ENCODE measurements at regions not wholly inside any gene's neighbourhood (a gene's known extent, or its start where the extent isn't known, plus 50 kb on each side); places are given as distances from the start of the nearest gene placed in this dataset.
"Not testable (repeated sequence)": the region's sequence is repeated elsewhere in the genome, so short reads cannot be mapped to it uniquely, and the experiment has no call there.

- no peak for DNase-seq
Observed at GRCh38 chr21:28099001-28099705, 893.5 kb downstream of the LTN1 start.

DNA sequence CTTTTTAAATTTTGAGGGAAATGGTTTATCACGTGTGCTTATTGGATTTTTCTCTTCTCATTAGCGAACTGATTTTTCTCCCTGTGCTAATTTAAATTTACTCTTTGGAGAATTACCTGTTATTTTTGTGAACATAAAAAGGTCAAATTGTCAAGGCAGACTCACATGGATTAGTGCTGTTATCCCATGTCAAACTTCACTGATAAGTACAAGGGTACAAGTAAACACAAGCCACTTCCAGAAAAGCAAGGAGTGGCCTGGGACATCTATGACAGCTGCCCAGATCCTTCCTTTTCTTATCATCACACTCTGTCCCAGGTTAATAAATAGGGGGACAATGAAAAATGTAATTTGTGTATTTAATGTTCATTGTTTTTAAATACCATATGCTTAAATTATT is 901.2 kb downstream of the LTN1 start:
- DNase-seq: no peak

- DNase-seq: no peak
Observed at GRCh38 chr21:28090546-28090945, 902.1 kb downstream of the LTN1 start.

DNA sequence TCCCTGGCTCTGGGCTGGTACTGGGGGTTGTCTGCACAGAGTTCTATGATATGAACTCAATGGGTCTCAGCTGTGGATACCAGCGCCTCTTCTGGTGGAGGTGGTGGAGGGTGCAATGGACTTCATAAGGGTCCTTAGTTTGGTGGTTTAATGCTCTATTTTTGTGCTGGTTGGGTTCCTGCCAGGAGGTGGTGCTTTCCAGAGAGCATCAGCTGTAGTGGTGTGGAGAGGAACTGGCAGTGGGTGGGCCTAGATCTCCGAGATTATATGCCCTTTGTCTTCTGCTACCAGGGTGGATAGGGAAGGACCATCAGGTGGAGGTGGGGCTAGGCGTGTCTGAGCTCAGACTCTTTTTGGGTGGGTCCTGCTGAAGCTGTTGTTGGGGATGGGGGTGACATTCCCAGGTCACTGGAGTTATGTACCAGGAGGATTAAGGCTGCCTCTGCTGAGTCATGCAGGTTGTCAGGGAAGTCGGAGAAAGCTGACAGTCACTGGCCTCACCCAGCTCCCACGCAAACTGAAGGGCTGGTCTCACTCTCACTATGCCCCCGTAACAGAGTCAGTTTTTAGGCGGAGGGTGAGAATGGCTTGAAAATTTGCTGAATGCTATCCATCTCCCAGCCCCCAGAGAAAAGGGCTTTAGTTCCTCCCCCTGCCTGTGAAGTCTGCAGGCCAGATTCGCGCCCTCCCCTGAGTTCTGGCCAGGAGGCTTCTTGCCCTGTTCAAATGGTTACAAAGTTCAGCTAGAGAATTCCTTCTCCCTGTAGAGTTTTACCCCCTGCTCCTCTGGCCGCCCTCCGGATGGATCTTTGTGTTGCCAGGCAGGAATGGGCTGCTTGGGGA is 902.9 kb downstream of the LTN1 start:
- DNase-seq: no peak

- no peak for DNase-seq
Observed at GRCh38 chr21:28086861-28087581, 905.7 kb downstream of the LTN1 start.

DNA sequence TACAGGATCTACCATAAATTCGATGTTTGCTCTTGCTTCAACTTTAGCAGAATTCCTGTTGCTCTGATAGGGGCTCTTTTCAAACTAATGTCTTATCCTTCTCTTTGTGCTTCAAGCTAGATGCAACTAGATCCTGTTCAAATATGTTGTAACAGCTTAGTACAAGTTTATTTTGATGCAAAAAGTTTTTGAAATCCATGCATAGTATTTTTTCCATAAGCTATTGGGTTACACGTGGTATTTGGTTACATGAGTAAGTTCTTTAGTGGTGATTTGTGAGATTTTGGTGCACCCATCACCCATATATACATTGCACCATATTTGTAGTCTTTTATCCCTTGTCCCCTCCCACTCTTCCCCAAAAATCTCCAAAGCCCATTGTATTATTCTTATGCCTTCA is 907.7 kb downstream of the LTN1 start:
- no peak for DNase-seq

DNA sequence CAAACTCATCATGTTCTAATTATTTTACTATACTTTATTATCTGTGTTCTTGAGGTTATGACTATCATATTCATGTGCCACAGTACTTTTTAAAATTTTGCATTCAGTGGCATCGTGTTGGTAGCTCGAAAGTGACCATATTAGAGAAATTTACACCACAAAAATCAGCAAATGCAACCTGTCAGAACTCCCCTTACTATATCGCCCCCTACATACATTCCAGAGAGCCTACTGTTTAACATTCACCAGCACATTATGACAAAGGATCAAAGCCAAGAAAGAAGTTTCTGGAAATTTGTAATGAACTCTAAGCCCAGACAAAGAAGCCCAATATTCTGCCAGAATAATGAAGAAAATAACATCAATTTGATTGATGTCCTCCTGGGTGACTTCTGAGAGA is 909.3 kb downstream of the LTN1 start:
- no peak for DNase-seq

GRCh38 chr21:28078126-28078525 is 914.6 kb downstream of the LTN1 start:
- no peak for DNase-seq

- no peak for DNase-seq
Observed at GRCh38 chr21:28074676-28075075, 918.0 kb downstream of the LTN1 start.

- DNase-seq: no peak
Observed at GRCh38 chr21:28072601-28073000, 920.1 kb downstream of the LTN1 start.

GRCh38 chr21:28069450-28069923 is 923.2 kb downstream of the LTN1 start:
- no peak for DNase-seq

DNA sequence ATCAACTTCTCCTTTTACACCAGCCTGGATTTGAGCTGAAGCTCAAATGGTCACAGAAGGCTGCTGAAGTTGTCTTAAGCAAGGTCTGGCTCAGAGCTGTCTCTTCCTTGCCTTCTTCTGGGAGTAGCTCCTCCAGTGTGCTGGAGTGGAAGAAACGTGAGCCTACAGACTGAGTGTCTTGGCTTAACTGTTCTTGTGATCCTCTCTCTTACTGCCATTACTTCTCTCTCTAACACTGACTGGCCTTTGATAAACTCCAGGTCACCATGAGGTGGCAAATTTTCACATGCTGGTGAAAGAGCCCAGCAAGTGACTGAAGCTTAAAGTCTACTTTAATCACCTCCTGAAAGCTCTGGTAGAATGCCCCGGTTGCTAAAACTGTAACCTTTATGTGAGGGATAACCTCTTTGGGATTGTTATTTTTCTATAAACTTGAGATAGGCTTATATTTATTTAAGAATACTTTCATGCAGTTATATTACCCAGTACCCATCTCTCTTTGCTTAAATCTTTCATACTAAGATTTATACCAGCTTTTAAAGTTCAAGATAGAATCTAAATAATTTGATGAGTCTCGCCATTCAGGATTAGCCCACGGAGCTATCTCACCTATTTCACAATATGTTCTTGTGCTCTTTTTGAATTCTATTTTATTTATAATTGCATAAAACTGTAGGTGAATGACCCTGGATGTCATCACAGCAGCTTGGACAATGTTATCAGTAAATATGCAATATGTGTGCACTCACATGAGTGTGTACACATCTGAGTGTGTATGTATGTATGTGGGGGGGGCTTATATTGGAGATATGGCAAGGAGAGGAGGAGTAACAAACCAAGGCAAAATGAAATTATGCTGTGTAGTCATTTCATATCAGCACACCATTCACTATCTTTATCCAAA is 924.0 kb downstream of the LTN1 start:
- DNase-seq: no peak

DNA sequence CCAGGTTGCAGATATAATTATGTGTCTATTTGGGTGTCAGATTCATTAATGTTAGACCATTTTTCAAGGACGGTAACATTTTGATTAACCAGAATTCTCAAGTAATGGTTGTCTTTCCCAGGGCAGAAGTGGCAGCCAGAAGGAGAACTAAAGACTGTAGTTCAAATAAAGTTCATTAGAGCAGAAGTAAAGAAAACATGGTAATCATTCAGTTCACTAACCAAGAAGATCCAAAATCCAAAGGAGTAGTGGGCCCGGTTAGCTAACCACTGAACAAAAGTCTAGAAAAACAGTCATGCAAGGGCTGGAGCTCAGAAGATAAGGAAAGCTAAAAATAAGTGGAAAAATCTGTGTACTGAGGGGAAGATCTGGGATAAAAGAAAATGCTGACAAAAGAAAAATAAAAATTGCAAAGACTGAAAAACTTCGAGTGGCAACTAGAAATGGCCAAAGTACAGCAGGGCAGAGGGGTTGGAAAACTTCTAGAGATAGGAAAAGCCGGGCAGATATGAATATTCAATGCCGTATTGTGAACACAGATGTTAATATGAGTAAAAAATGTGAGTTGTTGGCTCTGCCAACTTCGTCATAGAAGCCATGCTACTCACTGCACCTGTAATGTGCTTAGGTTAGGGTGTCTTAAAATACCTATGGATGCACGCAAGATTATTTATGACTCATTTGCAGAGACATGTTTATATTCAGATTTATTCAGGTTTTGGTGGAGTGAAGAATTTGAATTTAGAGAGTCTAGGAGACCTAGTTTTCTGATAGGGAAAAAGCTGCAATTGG is 925.9 kb downstream of the LTN1 start:
- DNase-seq: no peak

- no peak for DNase-seq
Observed at GRCh38 chr21:28066076-28066475, 926.6 kb downstream of the LTN1 start.

GRCh38 chr21:28063241-28064216 is 929.1 kb downstream of the LTN1 start:
- DNase-seq: no peak

- DNase-seq: not testable (repeated sequence)
Observed at GRCh38 chr21:28052956-28053355, 939.7 kb downstream of the LTN1 start.

DNA sequence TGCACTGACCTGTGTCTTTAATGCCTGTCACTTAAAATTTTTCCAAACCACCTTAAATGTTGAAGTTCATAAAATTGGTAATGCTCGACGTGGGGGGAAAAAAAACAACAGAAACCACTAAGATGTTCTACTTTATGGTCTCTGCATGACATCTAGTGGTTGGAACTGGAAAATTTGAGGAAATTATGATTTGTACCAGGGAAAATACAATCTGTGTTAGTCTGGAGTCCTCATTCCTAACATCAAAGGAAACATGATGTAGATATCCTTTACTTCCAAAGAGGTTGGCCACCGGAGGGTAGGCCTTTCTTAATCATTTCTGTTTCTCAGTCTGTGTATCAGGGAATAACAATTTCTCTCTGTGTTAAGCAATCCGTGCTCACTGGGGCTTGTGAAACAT is 941.0 kb downstream of the LTN1 start:
- not testable (repeated sequence) for DNase-seq

- DNase-seq: not testable (repeated sequence)
Observed at GRCh38 chr21:28035692-28036091, 957.0 kb downstream of the LTN1 start.

DNA sequence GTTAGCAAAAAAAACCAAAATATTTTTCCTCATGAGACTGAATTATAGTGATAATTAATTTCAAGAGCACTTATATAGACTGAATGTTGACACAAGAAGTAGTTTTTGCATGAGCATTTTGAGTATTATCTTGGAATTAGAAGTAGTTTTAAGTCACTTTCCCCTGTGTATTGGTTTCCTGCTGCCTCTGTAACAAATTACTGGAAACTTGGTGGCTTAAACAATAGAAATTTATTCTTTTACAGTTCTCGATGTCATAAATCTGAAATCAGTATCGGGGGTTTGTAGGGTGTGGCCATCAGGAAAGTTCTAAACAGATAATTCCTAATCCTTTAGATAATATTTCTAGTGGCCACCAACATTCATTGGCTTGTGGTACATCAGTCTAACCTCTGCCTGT is 957.8 kb downstream of the LTN1 start:
- not testable (repeated sequence) for DNase-seq

GRCh38 chr21:28034334-28034733 is 958.3 kb downstream of the LTN1 start:
- not testable (repeated sequence) for DNase-seq
